CD4-positive, alpha-beta T cell (primary cell): ENCODE measurements at regions not wholly inside any gene's neighbourhood (a gene's known extent, or its start where the extent isn't known, plus 50 kb on each side); places are given as distances from the start of the nearest gene placed in this dataset.

Experiments used
- ATAC-seq: fragments of 200-7000 bp; cut with Tn5 transposase; one replicate; pipeline ENCODE4 v1.10.0; 2022; ENCODE audit warnings: mild to moderate bottlenecking; ENCODE audit not compliant: poor library complexity
- CTCF ChIA-PET: fragments of 350-600 bp; sonication (Branson Sonifier 250); formaldehyde crosslinking; loops from one replicate; lab custom pipeline; 2021; ENCODE audit warnings: antibody characterized with exemption, inconsistent platforms; lab: Charles Lee
- POLR2A ChIA-PET: fragments of 350-600 bp; sonication (Branson Sonifier 250); formaldehyde crosslinking; loops from one replicate; lab custom pipeline; 2021; ENCODE audit warnings: antibody characterized with exemption, inconsistent platforms; lab: Charles Lee
- DNase-seq, 14 experiments: peaks; one replicate each; pipeline ENCODE4 v3.0.0-alpha.2; 2013 to 2020; ENCODE audit warnings: mixed read lengths in 2 of 14
- H3K27ac ChIP-seq, 2 donors: one replicate each; pipeline versions ENCODE4 v1.5.1 to v1.7.0; 2013; ENCODE audit warnings: low read length in 2 of 2, low read depth in 1 of 2, mild to moderate bottlenecking in 1 of 2
- H3K27me3 ChIP-seq, 2 experiments: 1 replicate in 1 of 2; 2 replicates in 1 of 2; pipeline versions ENCODE4 v1.6.1 to v1.7.0; 2013; ENCODE audit warnings: low read length in 2 of 2, control low read depth in 1 of 2, mild to moderate bottlenecking in 1 of 2, moderate library complexity in 1 of 2; ENCODE audit not compliant: insufficient read depth in 2 of 2, control insufficient read depth in 1 of 2
- H3K36me3 ChIP-seq: one replicate; pipeline ENCODE4 v1.6.1; 2013; ENCODE audit warnings: low read length, control low read depth; ENCODE audit not compliant: insufficient read depth
- H3K4me1 ChIP-seq: one replicate; pipeline ENCODE4 v1.6.1; 2013; ENCODE audit warnings: low read length, control low read depth; ENCODE audit not compliant: insufficient read depth
- H3K4me3 ChIP-seq: one replicate; pipeline ENCODE4 v1.5.1; 2013; ENCODE audit warnings: mild to moderate bottlenecking, low read length, moderate library complexity
- H3K9me3 ChIP-seq, 2 experiments: 1 replicate in 1 of 2; 2 replicates in 1 of 2; pipeline versions ENCODE4 v1.6.1 to v1.7.0; 2013; ENCODE audit warnings: low read length in 2 of 2, mild to moderate bottlenecking in 2 of 2, control low read depth in 1 of 2, moderate library complexity in 1 of 2; ENCODE audit not compliant: control insufficient read depth in 1 of 2, insufficient read depth in 1 of 2
- H3K27ac Mint-ChIP-seq: one replicate; pipeline ENCODE4 v1.8.0; 2020; ENCODE audit warnings: mixed read lengths
- H3K27me3 Mint-ChIP-seq: one replicate; pipeline ENCODE4 v1.8.0; 2021; ENCODE audit warnings: mixed read lengths
- H3K36me3 Mint-ChIP-seq: one replicate; pipeline ENCODE4 v1.8.0; 2021; ENCODE audit warnings: low read depth, mixed read lengths
- H3K4me1 Mint-ChIP-seq: one replicate; pipeline ENCODE4 v1.8.0; 2021; ENCODE audit warnings: low read depth, mixed read lengths
- H3K4me3 Mint-ChIP-seq: one replicate; pipeline ENCODE4 v1.8.0; 2020; ENCODE audit warnings: mild to moderate bottlenecking, mixed read lengths
- H3K9me3 Mint-ChIP-seq: one replicate; pipeline ENCODE4 v1.8.0; 2020; ENCODE audit warnings: mixed read lengths
- CTCF ChIP-seq: fragments of 200-600 bp; IDR thresholded peaks from one replicate; pipeline ENCODE4 v1.8.0; 2022; ENCODE audit warnings: antibody characterized with exemption, mild to moderate bottlenecking
- intact Hi-C, 2 experiments: fragments of 100-400 bp; cut with DNase I in 1 of 2; cut with micrococcal nuclease in 1 of 2; formaldehyde crosslinking; loops; one replicate each; pipeline versions ENCODE4 v1.15.1 to v1.9.0; 2023 to 2025; cut with DNase I, micrococcal nuclease

- no peaks in the 10 kb centered on the region for H3K27me3 ChIP-seq
- H3K4me3 ChIP-seq: no peak overlapping the region
- H3K4me1 ChIP-seq: no peaks in the 10 kb centered on the region
- ChIA-PET CTCF (no interaction called here), POLR2A (no interaction called here)
- Mint-ChIP-seq H3K27ac (no peak overlapping the region), H3K9me3 (no peaks in the 10 kb centered on the region), H3K4me3 (no peak overlapping the region), H3K4me1 (no peaks in the 10 kb centered on the region), H3K36me3 (no peaks in the 10 kb centered on the region), H3K27me3 (peaks cover 24% of the 10 kb centered on the region)
- ATAC-seq (no peak), DNase-seq (no peak)
- no peaks in the 10 kb centered on the region for H3K9me3 ChIP-seq
- intact Hi-C loops: no loop called here
- H3K27ac ChIP-seq: no peak overlapping the region
- H3K36me3 ChIP-seq: no peaks in the 10 kb centered on the region
- TF ChIP-seq CTCF: no peak
Observed at GRCh38 chr15:98391568-98391967, 256.8 kb upstream of the IGF1R start.

DNA sequence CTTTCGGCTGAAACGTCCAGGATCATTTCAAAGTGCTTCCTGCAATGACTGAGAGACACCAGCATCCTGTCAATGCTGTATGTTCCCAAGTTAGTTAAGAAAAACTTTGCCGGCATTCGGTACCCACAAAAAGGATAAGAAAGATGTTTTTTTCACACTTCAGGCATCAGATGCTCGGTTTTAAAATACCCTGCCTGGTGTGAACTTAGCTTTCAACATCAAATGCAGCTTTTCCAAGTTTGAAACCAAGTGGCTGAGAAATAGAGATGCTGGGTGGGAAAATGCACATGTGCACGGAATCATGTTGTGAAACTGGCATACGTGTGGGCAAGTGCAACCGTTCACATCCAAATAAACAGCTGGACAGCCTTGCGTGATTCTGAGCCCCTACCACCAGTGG is 254.9 kb upstream of the IGF1R start:
- no peak overlapping the region for H3K4me3 Mint-ChIP-seq
- ChIA-PET CTCF (no interaction called here), POLR2A (no interaction called here)
- H3K4me1 ChIP-seq: no peaks in the 10 kb centered on the region
- DNase-seq (no peak), ATAC-seq (no peak)
- H3K9me3 Mint-ChIP-seq: no peaks in the 10 kb centered on the region
- TF ChIP-seq CTCF: no peak
- no peak overlapping the region for H3K4me3 ChIP-seq
- H3K36me3 Mint-ChIP-seq: no peaks in the 10 kb centered on the region
- no peaks in the 10 kb centered on the region for H3K4me1 Mint-ChIP-seq
- no peaks in the 10 kb centered on the region for H3K36me3 ChIP-seq
- H3K9me3 ChIP-seq: no peaks in the 10 kb centered on the region
- intact Hi-C loops: no loop called here
- peaks cover 0 to under 1% of the 10 kb centered on the region in 2 experiments for H3K27me3 ChIP-seq
- H3K27ac Mint-ChIP-seq: no peak overlapping the region
- no peak overlapping the region for H3K27ac ChIP-seq
- peaks cover 28% of the 10 kb centered on the region for H3K27me3 Mint-ChIP-seq

DNA sequence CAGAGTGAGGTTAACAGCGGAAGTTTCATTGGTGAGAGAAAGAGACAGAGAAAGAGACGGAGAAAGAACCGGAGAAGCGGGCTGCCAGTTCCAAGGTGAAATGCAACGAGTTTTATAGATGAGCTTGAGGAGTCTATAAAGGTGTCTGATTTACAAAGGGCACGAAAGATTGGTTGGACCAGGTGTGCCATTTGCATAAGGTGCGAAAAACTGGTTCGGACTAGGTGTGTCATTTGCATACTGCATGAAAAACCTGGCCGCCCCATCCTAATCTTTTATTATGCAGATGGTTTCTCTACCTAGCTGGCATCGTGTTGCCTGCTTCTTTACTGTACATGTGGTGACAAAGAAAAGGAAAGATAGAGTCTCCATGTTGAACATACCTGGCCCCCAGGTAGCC is 253.8 kb upstream of the IGF1R start:
- Histone ChIP-seq H3K4me3 (no peak overlapping the region), H3K4me1 (no peaks in the 10 kb centered on the region), H3K27ac (no peak overlapping the region), H3K9me3 (no peaks in the 10 kb centered on the region), H3K27me3 (peaks cover 0 to 4% of the 10 kb centered on the region in 2 experiments), H3K36me3 (no peaks in the 10 kb centered on the region)
- CTCF ChIA-PET: no interaction called here
- ATAC-seq: no peak
- H3K36me3 Mint-ChIP-seq: no peaks in the 10 kb centered on the region
- no peaks in the 10 kb centered on the region for H3K4me1 Mint-ChIP-seq
- no peak overlapping the region for H3K4me3 Mint-ChIP-seq
- no peak for TF ChIP-seq CTCF
- peaks cover 27% of the 10 kb centered on the region for H3K27me3 Mint-ChIP-seq
- no peaks in the 10 kb centered on the region for H3K9me3 Mint-ChIP-seq
- no peak for DNase-seq
- H3K27ac Mint-ChIP-seq: no peak overlapping the region
- POLR2A ChIA-PET: no interaction called here
- intact Hi-C loops: no loop called here
